Epidermal melanocyte (primary cell): ENCODE measurements at regions not wholly inside any gene's neighbourhood (a gene's known extent, or its start where the extent isn't known, plus 50 kb on each side); places are given as distances from the start of the nearest gene placed in this dataset.

Experiments
- DNase-seq: peaks from one replicate; pipeline ENCODE4 v3.0.0; 2011; ENCODE audit warnings: low spot score; ENCODE audit not compliant: insufficient read length

DNA sequence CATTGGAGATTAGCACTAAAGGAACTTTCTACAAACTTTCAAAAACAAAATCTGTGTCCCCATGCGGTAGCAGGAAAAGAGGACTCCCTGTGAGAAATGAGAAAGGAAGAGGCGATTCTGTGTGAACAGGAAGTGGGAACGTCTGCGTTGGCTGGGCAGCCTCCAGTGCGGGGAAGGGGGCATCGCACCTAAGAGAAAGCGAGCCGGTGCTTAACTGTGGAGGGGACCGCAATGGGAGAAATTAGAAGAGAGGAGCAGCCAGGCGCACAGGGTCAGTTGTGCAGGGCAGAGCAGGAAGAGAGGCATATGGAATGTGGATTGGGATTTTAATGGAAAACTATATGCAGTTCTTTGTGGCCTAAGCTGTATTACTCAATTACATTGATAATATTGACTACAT lies 77.4 kb upstream of the DOCK9 start:
- no peak for DNase-seq

GRCh38 chr13:99055735-99056134 lies 77.9 kb upstream of the DOCK9 start:
- DNase-seq = no peak

GRCh38 chr13:99056381-99057014 lies 78.6 kb upstream of the DOCK9 start:
- DNase-seq = no peak

GRCh38 chr13:99057310-99057975 lies 79.6 kb upstream of the DOCK9 start:
- DNase-seq = no peak

DNA sequence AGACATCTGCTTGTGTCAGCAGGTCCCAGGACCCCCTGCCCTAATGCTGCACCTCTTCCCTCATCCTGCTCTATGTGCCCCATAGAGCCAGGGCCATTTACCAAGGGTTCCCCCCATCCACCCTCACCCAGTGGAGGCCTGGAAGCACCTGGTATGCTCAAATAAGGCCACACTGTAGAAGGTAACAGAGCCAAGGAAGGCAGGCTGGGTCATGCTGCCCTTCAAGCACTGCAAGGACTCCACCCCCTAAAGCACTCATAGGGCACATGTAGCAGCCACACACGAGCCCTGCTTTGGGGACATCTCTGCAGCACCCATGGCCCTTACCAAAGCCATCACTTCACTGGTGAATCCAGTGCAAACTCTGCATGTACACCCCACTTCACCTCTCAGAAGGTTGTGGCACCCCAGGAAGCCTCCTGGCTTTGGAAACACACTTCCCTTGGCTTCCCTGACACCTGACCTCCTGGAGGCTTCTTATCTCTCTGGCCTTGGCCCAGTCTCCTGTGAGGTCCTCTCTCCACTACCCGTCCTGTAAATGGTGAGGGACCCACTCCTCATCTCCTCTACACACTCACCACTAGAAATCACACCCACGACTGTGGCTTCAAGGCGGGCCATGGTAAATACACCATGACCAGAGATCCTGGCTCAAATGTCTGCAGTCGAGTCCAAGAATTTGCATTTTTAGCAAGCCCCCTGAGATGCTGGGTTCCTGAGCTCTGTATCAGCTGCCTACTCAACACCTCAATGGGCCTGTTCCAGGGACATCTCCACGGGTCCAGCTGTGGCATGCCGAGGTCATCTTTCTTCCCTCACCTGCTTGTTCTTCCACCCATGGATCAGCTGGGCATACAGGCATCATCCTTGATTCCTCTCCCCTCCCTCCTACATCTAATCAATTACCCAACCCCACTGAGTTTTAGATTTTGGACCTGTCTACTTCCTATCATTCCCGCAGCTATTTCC lies 80.9 kb upstream of the DOCK9 start:
- DNase-seq = no peak

DNA sequence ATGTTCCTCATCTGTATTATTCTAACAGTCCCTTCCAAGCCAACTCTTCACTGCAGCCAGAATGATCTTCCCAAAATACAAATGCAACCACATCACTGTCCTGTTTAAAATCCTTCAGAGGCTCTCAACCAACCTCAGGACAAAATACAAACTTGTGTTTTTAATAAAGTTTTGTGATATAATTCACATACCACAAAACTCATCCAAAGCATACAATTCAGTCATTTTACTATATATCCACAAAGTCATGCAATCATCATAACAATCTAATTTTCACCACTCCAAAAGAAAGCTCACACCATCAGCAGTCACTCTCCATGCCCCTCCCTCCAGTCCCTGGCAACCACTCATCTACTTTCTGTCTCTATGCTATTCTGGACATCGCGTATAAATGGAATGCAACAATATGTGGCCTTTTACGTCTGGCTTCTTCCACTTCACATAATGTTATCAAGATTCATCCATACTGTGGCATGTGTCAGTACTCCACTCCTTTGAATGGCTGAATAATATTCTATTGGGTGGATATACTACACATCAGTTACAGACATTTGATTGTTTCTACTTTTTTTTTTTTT lies 81.7 kb upstream of the DOCK9 start:
- DNase-seq = no peak

- no peak for DNase-seq
Measured at GRCh38 chr13:99061411-99061810, 83.5 kb upstream of the DOCK9 start.

- DNase-seq = no peak
Measured at GRCh38 chr13:99062593-99062992, 84.7 kb upstream of the DOCK9 start.

DNA sequence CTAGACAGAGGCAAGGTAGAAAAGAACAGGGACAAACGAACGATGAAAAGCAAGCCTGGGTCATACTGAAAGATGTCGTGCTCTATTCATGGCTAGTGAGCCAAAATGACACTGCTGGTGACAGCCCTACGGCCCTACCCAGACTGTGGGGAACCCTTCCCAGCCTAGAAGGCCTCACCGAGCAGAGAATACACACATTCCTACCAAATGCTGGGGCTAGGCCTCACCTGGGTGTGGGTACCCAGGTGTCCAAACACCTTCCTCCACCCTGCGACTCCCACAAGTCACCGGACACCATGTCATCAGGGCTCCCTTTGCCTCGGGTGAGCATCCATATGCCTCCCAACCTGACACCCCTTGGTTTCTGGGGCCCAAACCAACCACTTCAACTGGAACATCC lies 85.3 kb upstream of the DOCK9 start:
- DNase-seq = no peak

DNA sequence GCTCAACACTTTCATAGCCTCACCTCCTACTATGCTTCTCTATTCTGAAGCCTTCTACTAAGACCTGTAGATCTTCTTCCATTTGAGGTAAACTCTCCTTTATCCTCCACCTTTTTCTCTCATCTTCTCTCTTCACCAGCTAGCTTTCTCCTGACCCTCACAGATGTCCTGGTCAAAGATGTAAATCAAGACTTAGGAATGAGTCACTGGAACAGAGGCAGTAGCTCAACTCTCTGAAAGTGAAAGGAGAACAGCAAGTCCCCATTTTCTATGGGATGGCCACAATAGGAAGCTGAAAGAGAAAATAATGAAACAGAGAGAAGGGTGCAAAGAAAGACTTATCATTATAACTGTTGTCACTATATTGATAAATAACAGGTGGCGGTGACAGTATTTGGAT lies 86.1 kb upstream of the DOCK9 start:
- DNase-seq = no peak

- DNase-seq = no peak
Measured at GRCh38 chr13:99064624-99065234, 86.9 kb upstream of the DOCK9 start.

- DNase-seq = no peak
Measured at GRCh38 chr13:99065235-99066015, 87.6 kb upstream of the DOCK9 start.

DNA sequence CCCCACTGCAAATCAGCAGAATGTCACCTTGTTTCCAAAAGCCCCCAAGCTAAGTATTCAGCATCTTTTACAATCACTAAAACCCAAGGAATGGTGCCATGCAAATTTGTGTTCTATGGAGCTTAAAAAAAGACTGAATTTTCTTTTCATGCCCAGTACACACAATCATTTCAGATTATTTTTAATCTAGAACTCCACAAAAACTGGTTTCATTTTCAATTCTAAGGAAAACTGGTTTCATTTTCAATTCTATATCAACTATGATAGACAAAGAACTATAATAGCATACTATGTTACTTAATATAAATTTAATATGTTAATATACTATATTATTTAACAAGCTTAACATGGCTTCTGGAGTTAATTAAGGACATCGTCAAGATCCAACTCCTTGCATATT lies 88.4 kb upstream of the DOCK9 start:
- DNase-seq = no peak

GRCh38 chr13:99067159-99067985 lies 89.5 kb upstream of the DOCK9 start:
- DNase-seq = no peak

- DNase-seq = no peak
Measured at GRCh38 chr13:99071211-99071610, 93.3 kb upstream of the DOCK9 start.

- no peak for DNase-seq
Measured at GRCh38 chr13:99071666-99072065, 93.8 kb upstream of the DOCK9 start.

GRCh38 chr13:99072356-99072755 lies 94.5 kb upstream of the DOCK9 start:
- DNase-seq = no peak

- DNase-seq = no peak
Measured at GRCh38 chr13:99072941-99073340, 95.1 kb upstream of the DOCK9 start.

- no peak for DNase-seq
Measured at GRCh38 chr13:99074693-99075092, 96.8 kb upstream of the DOCK9 start.
